HG03342 (cell line): ENCODE measurements at regions not wholly inside any gene's neighbourhood (a gene's known extent, or its start where the extent isn't known, plus 50 kb on each side); places are given as distances from the start of the nearest gene placed in this dataset.
"Not testable (repeated sequence)": the region's sequence is repeated elsewhere in the genome, so short reads cannot be mapped to it uniquely, and the experiment has no call there.

Source experiments
- ATAC-seq: cut with Tn5 transposase; IDR thresholded peaks from one replicate; pipeline ENCODE4 v1.9.1; 2021; ENCODE audit warnings: mild to moderate bottlenecking, moderate library complexity; ENCODE audit not compliant: unreplicated experiment

DNA sequence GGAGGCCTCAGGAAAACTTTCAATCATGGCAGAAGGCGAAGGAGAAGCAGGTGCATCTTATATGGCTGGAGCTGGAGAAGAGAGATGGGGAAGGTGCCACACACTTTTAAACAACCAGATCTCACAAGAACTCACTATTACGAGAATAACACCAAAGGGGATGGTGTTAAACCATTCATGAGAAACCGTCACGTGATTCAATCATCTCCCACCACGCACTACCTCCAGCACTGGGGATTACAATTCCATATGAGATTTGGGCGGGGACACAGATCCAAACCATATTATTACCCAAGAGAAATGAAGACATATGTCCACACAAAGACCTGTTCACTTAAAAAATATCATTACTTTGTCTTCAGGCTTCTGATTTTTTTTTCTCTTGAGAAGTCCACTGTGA is 518.5 kb downstream of the DCDC2C start:
- ATAC-seq, result no peak

GRCh38 chr2:4244422-4244821 is 541.0 kb downstream of the DCDC2C start:
- ATAC-seq, result not testable (repeated sequence)

GRCh38 chr2:4246364-4247131 is 543.2 kb downstream of the DCDC2C start:
- no peak for ATAC-seq

GRCh38 chr2:4247791-4248190 is 544.4 kb downstream of the DCDC2C start:
- ATAC-seq, result no peak

- no peak for ATAC-seq
Observed at GRCh38 chr2:4255491-4255890, 552.1 kb downstream of the DCDC2C start.

- no peak for ATAC-seq
Observed at GRCh38 chr2:4256351-4256750, 553.0 kb downstream of the DCDC2C start.

- ATAC-seq, result no peak
Observed at GRCh38 chr2:4258563-4258962, 555.2 kb downstream of the DCDC2C start.

GRCh38 chr2:4265936-4266335 is 562.6 kb downstream of the DCDC2C start:
- no peak for ATAC-seq

DNA sequence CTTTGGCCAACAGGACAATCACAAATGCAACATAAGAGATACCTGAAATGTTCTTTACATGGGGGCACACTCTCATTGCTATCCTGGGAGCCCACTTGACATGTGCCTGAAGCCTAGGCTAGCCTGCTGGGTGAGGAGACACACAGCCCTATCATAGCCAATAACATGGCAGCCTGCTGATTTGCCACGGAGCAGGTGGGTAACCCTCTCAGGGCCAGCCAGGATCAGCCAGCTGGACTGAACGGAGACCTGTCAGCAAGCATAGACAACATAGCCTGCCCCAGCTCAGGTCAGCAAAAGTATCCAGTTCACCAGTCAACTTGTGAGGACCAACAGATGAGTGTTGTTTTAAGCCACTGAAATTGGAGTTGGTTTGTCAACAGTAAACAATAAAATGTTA is 566.5 kb downstream of the DCDC2C start:
- no peak for ATAC-seq

DNA sequence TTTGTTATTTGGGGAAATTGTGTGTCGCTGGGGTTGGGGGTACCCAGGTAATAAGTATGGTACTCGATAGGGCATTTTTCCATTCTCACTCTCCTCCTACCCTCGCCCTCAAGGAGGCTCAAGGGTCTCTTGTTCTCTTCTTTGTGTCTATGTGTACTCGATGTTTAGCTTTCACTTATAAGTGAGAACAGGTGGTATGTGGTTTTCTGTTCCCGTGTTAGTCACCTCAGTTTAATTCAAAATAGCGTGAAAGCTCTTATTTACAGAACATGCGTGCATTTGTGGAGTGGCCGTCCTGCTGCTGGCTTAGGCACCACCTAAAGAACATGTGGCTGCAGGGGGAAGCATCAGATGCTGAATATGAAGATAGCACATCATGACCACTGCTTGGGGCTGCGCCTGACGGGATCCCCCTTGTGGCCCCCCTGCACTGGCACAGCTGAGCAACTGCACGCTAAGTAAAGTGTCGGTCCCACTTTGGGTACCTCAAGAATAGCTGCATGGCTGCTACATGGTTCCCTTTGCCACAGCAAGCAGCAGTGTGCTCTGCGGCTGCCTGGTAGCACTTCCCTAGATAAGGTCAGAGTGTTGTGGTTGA is 569.0 kb downstream of the DCDC2C start:
- no peak for ATAC-seq

- no peak for ATAC-seq
Observed at GRCh38 chr2:4278392-4278791, 575.0 kb downstream of the DCDC2C start.

DNA sequence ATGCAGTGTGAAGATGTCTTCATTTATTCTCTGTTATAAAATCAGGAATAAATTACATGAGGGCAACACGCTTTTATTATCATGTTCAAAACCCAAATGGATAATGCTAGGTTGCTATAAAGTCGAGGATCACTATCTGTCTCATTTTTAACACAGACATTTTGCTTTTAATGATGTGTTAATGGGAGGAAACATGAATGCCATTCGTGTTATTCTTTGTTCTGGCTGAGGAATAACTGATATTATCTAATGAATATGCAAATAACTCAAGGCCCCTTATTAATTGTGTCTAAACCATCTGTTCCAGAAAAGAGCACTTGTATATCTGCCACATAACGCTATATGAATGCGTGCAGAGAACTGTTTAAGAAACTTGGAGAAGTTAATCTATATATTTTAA is 576.1 kb downstream of the DCDC2C start:
- ATAC-seq, result no peak

DNA sequence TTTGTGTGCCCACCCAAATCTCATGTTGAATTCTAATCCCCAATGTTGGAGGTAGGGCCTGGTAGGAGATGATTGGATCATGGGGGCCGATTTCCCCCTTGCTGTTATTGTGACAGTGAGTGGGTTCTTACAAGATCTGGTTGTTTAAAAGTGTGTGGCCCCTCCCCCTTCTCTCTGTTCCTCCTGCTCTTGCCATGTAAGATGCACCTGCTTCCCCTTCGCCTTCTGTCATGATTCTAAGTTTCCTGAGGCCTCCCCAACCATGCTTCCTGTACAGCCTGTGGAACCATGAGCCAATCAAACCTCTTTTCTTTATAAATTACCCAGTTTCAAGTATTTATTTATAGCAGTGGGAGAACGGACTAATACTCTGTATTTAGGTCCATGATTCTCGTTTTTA is 588.1 kb downstream of the DCDC2C start:
- no peak for ATAC-seq

DNA sequence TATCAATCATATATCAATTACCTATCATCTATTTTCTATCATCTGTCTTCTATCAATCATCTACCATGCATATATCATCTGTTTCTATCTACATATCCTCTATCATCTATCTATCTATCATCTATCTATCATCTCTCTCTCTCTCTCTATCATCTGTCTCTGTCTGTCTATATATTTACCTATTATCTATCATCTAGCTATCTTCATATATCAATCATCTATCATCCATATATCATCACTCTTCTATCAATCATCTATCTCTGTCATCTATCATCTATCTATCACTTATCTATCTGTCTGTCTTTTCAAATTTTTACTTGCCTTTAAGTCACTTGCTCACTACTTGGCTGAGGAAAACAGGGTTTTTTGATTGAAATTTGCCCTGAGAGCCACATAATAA is 592.3 kb downstream of the DCDC2C start:
- ATAC-seq, result no peak

DNA sequence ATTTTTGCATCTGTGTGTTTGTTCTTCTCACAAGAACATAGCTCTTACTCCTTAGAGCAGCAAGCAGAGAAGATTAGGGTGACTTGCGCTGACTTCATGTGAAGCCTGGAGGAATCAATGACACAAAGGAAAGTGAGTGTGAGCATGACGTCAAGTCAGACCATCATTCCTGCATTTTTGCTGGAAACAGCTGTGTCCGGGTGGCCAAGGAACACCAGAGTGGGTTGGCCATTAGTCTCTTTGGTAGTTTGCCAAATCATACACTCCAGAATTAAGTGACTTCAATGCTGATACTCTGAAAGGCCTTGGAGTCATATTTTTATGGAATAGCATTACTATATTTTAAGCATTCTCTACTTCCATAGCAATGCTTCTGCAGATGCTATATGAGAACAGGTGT is 597.2 kb downstream of the DCDC2C start:
- ATAC-seq, result no peak

DNA sequence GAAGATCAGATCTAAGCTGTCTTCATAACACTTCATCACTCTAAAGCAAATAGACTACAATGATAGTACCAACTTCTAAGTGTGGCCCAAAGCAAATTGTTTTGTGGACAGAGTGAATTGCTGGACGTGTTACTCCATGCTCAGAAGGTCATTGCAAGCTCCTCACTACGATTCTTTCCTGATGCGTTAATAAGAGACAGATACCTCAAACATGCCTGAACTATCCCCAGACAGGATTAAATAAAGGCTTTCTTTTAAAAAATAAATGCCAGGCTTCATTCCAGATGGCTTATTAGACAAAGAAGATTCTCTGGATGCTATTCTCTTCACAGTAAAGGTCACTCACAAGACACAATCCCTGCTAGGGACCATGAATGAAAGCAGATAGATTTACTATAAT is 621.2 kb downstream of the DCDC2C start:
- no peak for ATAC-seq

DNA sequence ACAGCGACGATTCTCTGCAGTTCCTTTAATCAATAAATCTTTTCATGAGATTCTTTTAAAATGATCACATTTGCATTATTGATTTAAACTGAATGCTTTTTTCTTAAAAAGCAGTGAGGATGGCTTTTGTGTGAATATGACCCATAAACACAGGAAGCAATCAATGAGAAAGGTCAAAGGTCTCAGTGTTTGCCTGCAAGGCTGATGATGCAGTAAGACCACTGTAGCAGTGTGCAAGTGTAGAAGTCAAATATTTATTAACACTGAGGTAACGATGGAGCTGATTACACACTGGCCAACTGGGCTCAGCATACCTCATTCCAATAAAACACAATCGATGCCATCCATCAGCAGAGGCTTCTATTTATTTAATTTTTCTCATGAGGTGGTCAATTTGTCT is 633.5 kb downstream of the DCDC2C start:
- ATAC-seq, result no peak

DNA sequence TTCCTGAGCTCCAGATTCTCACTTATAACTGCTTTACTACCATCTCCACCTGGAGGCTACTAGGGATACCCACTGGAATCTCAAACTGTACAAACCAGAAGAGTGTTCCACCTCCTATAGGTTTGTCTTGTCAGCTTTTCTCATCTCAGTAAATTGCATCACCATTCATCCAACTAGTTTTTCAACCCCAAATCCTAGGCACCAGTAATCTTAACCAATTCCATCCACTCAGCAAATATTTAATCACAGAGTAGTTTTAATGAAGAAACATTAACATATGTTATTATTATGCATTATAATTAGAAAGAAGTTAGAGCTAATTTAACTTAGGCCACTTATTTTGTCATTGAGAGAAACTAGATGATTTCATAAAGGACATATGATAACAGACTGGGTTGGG is 635.0 kb downstream of the DCDC2C start:
- no peak for ATAC-seq

DNA sequence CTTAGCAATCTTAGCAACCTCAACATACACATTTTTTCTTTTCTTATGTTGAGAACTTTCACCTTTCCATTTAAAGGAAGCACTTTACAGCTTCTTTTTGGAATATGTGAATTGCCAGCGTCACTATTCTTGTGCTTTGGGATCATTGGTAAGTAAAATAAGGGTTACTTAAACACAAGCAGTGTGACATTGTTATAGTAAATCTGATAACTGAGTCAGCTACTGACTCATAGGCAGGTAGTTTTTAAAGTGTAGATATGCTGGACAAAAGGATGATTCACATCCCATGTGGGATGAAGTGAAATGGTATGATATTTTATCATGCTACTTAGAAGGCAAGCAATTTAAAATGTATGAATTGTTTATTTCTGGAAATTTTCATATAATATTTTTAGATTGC is 637.2 kb downstream of the DCDC2C start:
- no peak for ATAC-seq

- ATAC-seq, result no peak
Observed at GRCh38 chr2:4346628-4347027, 643.3 kb downstream of the DCDC2C start.

DNA sequence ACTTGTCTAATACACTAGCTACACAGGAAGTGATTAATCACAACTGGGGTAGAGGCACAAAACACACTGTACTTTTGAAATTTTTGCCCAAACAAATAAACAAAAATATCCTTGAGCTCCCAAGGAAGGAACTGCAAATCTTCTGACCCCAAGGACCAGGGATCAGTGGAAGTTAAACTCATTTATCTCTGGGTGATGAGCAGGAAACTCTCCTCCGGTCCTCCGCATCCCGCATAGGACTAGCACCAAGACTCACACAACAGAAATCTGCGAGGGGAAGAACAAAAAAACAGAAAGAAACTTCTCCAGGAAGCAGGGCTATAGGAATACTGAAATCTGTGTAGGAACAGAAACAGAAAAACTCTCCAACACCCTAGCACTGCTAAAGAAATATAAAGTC is 650.3 kb downstream of the DCDC2C start:
- no peak for ATAC-seq

- ATAC-seq, result no peak
Observed at GRCh38 chr2:4354164-4354563, 650.8 kb downstream of the DCDC2C start.

DNA sequence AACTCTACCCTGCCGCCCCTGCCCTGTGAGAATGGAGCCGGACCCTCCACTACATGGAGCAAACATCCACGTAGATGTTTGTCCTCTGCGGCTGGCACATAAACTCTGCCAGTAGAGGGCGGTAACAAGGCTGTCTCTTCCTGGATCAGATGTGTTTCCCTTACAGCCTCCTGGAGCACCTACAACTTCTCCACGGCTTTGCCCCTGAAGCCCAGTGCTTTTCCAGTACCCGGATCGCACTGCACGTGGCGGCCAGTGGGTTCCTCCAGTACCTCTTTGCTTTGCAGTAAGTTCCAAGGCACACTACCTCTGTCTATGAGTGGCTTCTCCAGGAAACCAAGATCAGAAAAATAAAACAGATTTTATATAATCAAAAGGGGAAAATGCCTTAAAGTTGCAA is 651.3 kb downstream of the DCDC2C start:
- ATAC-seq, result no peak
